GM10266 (cell line): ENCODE measurements at regions not wholly inside any gene's neighbourhood (a gene's known extent, or its start where the extent isn't known, plus 50 kb on each side); places are given as distances from the start of the nearest gene placed in this dataset.

Experiments used
- DNase-seq: peaks from one replicate; pipeline ENCODE4 v3.0.0; 2012; ENCODE audit errors: extremely low spot score
- CTCF ChIP-seq: IDR thresholded peaks from 2 replicates; pipeline ENCODE4 v1.5.1; 2012; ENCODE audit warnings: mild to moderate bottlenecking, low read depth; ENCODE audit not compliant: control insufficient read depth, insufficient read depth; ENCODE audit errors: missing control alignments

- no peak for DNase-seq
- no peak for TF ChIP-seq CTCF
Measured at GRCh38 chr1:186572509-186572908, 107.7 kb downstream of the PTGS2 start.

- no peak for TF ChIP-seq CTCF
- no peak for DNase-seq
Measured at GRCh38 chr1:186571771-186572170, 108.5 kb downstream of the PTGS2 start.

GRCh38 chr1:186569856-186570255 is 108.9 kb upstream of the PDC start:
- TF ChIP-seq CTCF, result no peak

GRCh38 chr1:186568221-186568620 is 107.3 kb upstream of the PDC start:
- DNase-seq, result no peak
- no peak for TF ChIP-seq CTCF

More at GRCh38 chr1:186569856-186570255, 108.9 kb upstream of the PDC start:
- no peak for DNase-seq

DNA sequence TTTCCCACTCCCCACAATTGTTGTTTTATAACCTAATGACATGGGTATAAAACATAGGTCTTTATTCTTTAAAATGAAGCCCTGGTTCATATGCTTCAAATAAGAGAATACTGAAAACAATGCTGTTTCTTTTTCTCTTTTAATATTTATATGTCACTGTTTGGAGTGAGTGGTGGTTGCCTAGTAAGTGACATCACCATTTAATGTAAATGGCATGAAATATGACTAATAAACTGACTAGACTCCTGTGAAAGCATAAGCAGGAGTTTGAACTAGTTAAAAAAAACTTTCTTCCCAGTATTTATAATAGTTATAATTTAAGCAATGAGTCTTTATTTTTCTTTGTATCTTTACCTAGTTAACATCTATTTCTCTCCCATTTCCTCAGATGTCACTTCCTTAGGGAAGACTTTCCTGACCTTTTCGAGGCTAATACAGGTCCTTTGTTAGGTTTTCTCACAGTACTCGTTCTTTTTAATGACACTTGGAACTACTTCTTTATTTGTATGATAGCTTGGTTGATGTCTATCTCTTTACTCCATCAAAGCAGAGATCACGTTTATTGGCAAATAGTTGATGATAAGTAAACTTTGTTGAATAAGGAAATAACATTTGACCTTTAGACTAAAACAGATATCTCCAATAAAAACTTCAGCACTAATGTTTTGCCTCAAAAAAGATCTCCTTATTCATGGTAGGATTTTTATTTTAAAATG is 105.4 kb upstream of the PDC start:
- no peak for DNase-seq
- no peak for TF ChIP-seq CTCF

- TF ChIP-seq CTCF, result no peak
- no peak for DNase-seq
Measured at GRCh38 chr1:186564582-186564981, 103.7 kb upstream of the PDC start.

GRCh38 chr1:186559601-186560116 is 98.7 kb upstream of the PDC start:
- TF ChIP-seq CTCF, result no peak
- no peak for DNase-seq
